ENCODE measurements at regions not wholly inside any gene's neighbourhood (a gene's known extent, or its start where the extent isn't known, plus 50 kb on each side); places are given as distances from the start of the nearest gene placed in this dataset.

- no peak for TF ChIP-seq CTCF (IDR thresholded peaks at IDR 0.05 in 4 of 5, conservative IDR thresholded peaks at IDR 0.05 in 1 of 5)
- no peak for TF ChIP-seq POLR2A (IDR thresholded peaks at IDR 0.05)
Observed at GRCh38 chr4:157992948-157993839, 179.6 kb downstream of the GASK1B start.
